Breast epithelium (tissue), 3 donors: ENCODE measurements at regions not wholly inside any gene's neighbourhood (a gene's known extent, or its start where the extent isn't known, plus 50 kb on each side); places are given as distances from the start of the nearest gene placed in this dataset.

ENCODE experiments used
- CTCF ChIP-seq, 3 donors: fragments of 450-650 bp; IDR thresholded peaks; one replicate each; pipeline ENCODE4 v1.5.1; 2016 to 2017; ENCODE audit warnings: antibody characterized with exemption in 3 of 3, mild to moderate bottlenecking in 3 of 3, moderate library complexity in 3 of 3
- POLR2A ChIP-seq: fragments of 450-650 bp; IDR thresholded peaks from one replicate; pipeline ENCODE4 v1.6.1; 2016; ENCODE audit warnings: antibody characterized with exemption, mild to moderate bottlenecking, moderate library complexity
- POLR2AphosphoS5 ChIP-seq, 3 donors: sonication (generic); formaldehyde crosslinking; IDR thresholded peaks; one replicate each; pipeline ENCODE4 v1.6.1; 2017; ENCODE audit warnings: antibody characterized with exemption in 3 of 3

GRCh38 chr4:18999595-18999994 lies 978.0 kb upstream of the LCORL start:
- TF ChIP-seq CTCF (IDR thresholded peaks at IDR 0.05) (no peak), POLR2A (no peak), POLR2AphosphoS5 (IDR thresholded peaks at IDR 0.05) (no peak)
